B cell (primary cell): ENCODE measurements at regions not wholly inside any gene's neighbourhood (a gene's known extent, or its start where the extent isn't known, plus 50 kb on each side); places are given as distances from the start of the nearest gene placed in this dataset.

ENCODE experiments used
- ATAC-seq: fragments of 200-7000 bp; cut with Tn5 transposase; one replicate; pipeline ENCODE4 v1.10.0; 2021; ENCODE audit warnings: low read depth, mild to moderate bottlenecking, moderate number of reproducible peaks, moderate library complexity
- CTCF ChIA-PET: fragments of 350-600 bp; sonication (Branson Sonifier 250); formaldehyde crosslinking; loops from one replicate; lab custom pipeline; 2021; ENCODE audit warnings: antibody characterized with exemption, inconsistent platforms; lab: Charles Lee
- POLR2A ChIA-PET: fragments of 350-600 bp; sonication (Branson Sonifier 250); formaldehyde crosslinking; loops from one replicate; lab custom pipeline; 2021; ENCODE audit warnings: antibody characterized with exemption; lab: Charles Lee
- DNase-seq: peaks from one replicate; pipeline ENCODE4 v3.0.0; 2013
- H2AFZ ChIP-seq: 2 replicates; pipeline ENCODE4 v1.6.1; 2012; ENCODE audit warnings: mild to moderate bottlenecking, low read depth, low read length; ENCODE audit not compliant: insufficient read depth, poor library complexity, severe bottlenecking
- H3K27ac ChIP-seq, 2 donors: 1 replicate in 1 of 2; 2 replicates in 1 of 2; pipeline ENCODE4 v1.5.1; 2012 to 2013; ENCODE audit warnings: low read length in 2 of 2, mild to moderate bottlenecking in 2 of 2, moderate library complexity in 1 of 2
- H3K27me3 ChIP-seq, 4 experiments: fragments of 200-600 bp in 1 of 4; sonication (generic) in 1 of 4; replicated peaks in 1 of 4; 1 replicate in 2 of 4; 2 replicates in 2 of 4; pipeline versions ENCODE4 v1.6.1 to v1.7.0; 2013 to 2016; ENCODE audit warnings: low read length in 3 of 4, mild to moderate bottlenecking in 2 of 4, mixed read lengths in 1 of 4, moderate library complexity in 1 of 4; ENCODE audit not compliant: insufficient read depth in 4 of 4, control insufficient read depth in 3 of 4; ENCODE audit errors: control extremely low read depth in 1 of 4
- H3K36me3 ChIP-seq, 2 experiments: replicated peaks in 1 of 2; 1 replicate in 1 of 2; 2 replicates in 1 of 2; pipeline versions ENCODE4 v1.6.1 to v1.7.1; 2013; ENCODE audit warnings: low read length in 1 of 2; ENCODE audit not compliant: insufficient read depth in 2 of 2, control insufficient read depth in 1 of 2; ENCODE audit errors: control extremely low read depth in 1 of 2, extremely low read depth in 1 of 2
- H3K4me1 ChIP-seq, 2 donors: fragments of 200-600 bp in 1 of 2; sonication (generic) in 1 of 2; 1 replicate in 1 of 2; 2 replicates in 1 of 2; pipeline versions ENCODE4 v1.5.1 to v1.6.1; 2013 to 2017; ENCODE audit warnings: low read length in 2 of 2; ENCODE audit not compliant: control insufficient read depth in 2 of 2, insufficient read depth in 2 of 2
- H3K4me2 ChIP-seq: replicated peaks from 2 replicates; pipeline ENCODE3; 2012; ENCODE audit warnings: mild to moderate bottlenecking, low read depth, low read length; ENCODE audit not compliant: poor library complexity, severe bottlenecking
- H3K4me3 ChIP-seq, 5 experiments: fragments of 200-600 bp in 1 of 5; sonication (generic) in 1 of 5; 1 replicate in 3 of 5; 2 replicates in 2 of 5; pipeline versions ENCODE4 v1.5.1 to v1.7.0; 2011 to 2016; ENCODE audit warnings: low read length in 4 of 5, mild to moderate bottlenecking in 4 of 5, low read depth in 2 of 5, control low read depth in 1 of 5, moderate library complexity in 1 of 5; ENCODE audit not compliant: insufficient read depth in 1 of 5; ENCODE audit errors: control extremely low read depth in 1 of 5, extremely low read depth in 1 of 5
- H3K79me2 ChIP-seq: fragments of 200-600 bp; sonication (generic); one replicate; pipeline ENCODE4 v1.6.0; 2016; ENCODE audit warnings: low read length; ENCODE audit not compliant: control insufficient read depth, insufficient read depth
- H3K9ac ChIP-seq: fragments of 200-600 bp; sonication (generic); 2 replicates; pipeline ENCODE4 v1.6.1; 2017; ENCODE audit warnings: mild to moderate bottlenecking, low read length, moderate library complexity
- H3K9me3 ChIP-seq, 3 donors: one replicate each; pipeline versions ENCODE4 v1.6.1 to v1.7.1; 2013; ENCODE audit warnings: low read length in 2 of 3; ENCODE audit not compliant: control insufficient read depth in 2 of 3, insufficient read depth in 1 of 3; ENCODE audit errors: control extremely low read depth in 1 of 3
- H4K20me1 ChIP-seq: 2 replicates; pipeline ENCODE4 v1.6.0; 2012; ENCODE audit warnings: mild to moderate bottlenecking, low read length; ENCODE audit not compliant: insufficient read depth, control insufficient read depth, poor library complexity, severe bottlenecking
- H3K27ac Mint-ChIP-seq: one replicate; pipeline ENCODE4 v1.8.0; 2021; ENCODE audit warnings: mixed read lengths
- H3K27me3 Mint-ChIP-seq: one replicate; pipeline ENCODE4 v1.8.0; 2021; ENCODE audit warnings: mixed read lengths
- H3K4me1 Mint-ChIP-seq: one replicate; pipeline ENCODE4 v1.8.0; 2021; ENCODE audit warnings: mixed read lengths
- H3K4me3 Mint-ChIP-seq: one replicate; pipeline ENCODE4 v1.8.0; 2021; ENCODE audit warnings: mixed read lengths
- H3K9me3 Mint-ChIP-seq: one replicate; pipeline ENCODE4 v1.8.0; 2022; ENCODE audit warnings: mixed read lengths; ENCODE audit not compliant: insufficient read depth
- CTCF ChIP-seq: fragments of 200-600 bp; IDR thresholded peaks from one replicate; pipeline ENCODE4 v1.8.0; 2022; ENCODE audit warnings: antibody characterized with exemption, mild to moderate bottlenecking
- EZH2 ChIP-seq: IDR thresholded peaks from 2 replicates; pipeline ENCODE4 v1.6.1; 2012; ENCODE audit warnings: borderline replicate concordance, low read depth, mild to moderate bottlenecking, moderate library complexity, low read length; ENCODE audit not compliant: insufficient read depth, poor library complexity, severe bottlenecking
- WGBS: methylation state at CpG from one replicate; pipeline ENCODE4 v1.1.5; 2013; ENCODE audit warnings: missing lambda C conversion rate; ENCODE audit not compliant: insufficient coverage; 5-methylcytosine and 5-hydroxymethylcytosine counted together
- intact Hi-C: fragments of 100-400 bp; cut with micrococcal nuclease; formaldehyde crosslinking; loops from one replicate; pipeline ENCODE4 v1.10.0; 2022

GRCh38 chr7:98506471-98506870 is 105.6 kb upstream of the BAIAP2L1 start:
- Histone ChIP-seq H3K9ac (no peak overlapping the region), H3K9me3 (peaks cover 0 to 8% (median 2%) of the 10 kb centered on the region in 3 donors), H3K27me3 (peaks cover 0 to 5% (median 0%) of the 10 kb centered on the region in 4 experiments), H3K36me3 (no peaks in the 10 kb centered on the region), H3K4me3 (no peak overlapping the region), H3K79me2 (no peaks in the 10 kb centered on the region), H4K20me1 (no peaks in the 10 kb centered on the region), H3K4me1 (no peaks in the 10 kb centered on the region), H3K27ac (no peak overlapping the region), H2AFZ (no peak overlapping the region), H3K4me2 (no peak overlapping the region)
- ChIA-PET CTCF (no interaction called here), POLR2A (no interaction called here)
- Mint-ChIP-seq H3K9me3 (peaks cover 2% of the 10 kb centered on the region), H3K27ac (no peak overlapping the region), H3K27me3 (peaks cover 12% of the 10 kb centered on the region), H3K4me1 (no peaks in the 10 kb centered on the region), H3K4me3 (no peak overlapping the region)
- ATAC-seq (no peak), DNase-seq (no peak)
- TF ChIP-seq CTCF: no peak
- no peak for TF ChIP-seq EZH2
- WGBS: no CpG with 5 or more reads among the region's 2 CpGs
- intact Hi-C loops: no loop called here

- H3K9ac ChIP-seq: no peak overlapping the region
- no peaks in the 10 kb centered on the region for H4K20me1 ChIP-seq
- WGBS: 79% methylated on average over 5 of the region's 6 CpGs
- POLR2A ChIA-PET: no interaction called here
- intact Hi-C loops: no loop called here
- no peak overlapping the region for H2AFZ ChIP-seq
- Mint-ChIP-seq H3K4me3 (no peak overlapping the region), H3K27me3 (peaks cover 11% of the 10 kb centered on the region), H3K4me1 (no peaks in the 10 kb centered on the region), H3K9me3 (peaks cover 13% of the 10 kb centered on the region), H3K27ac (no peak overlapping the region)
- peaks cover 1 to 34% (median 5%) of the 10 kb centered on the region in 3 donors for H3K9me3 ChIP-seq
- no peaks in the 10 kb centered on the region for H3K4me1 ChIP-seq
- TF ChIP-seq EZH2 (no peak), CTCF (no peak)
- no peaks in the 10 kb centered on the region for H3K36me3 ChIP-seq
- peaks cover 0 to 5% (median 0%) of the 10 kb centered on the region in 4 experiments for H3K27me3 ChIP-seq
- ATAC-seq (no peak), DNase-seq (no peak)
- no peak overlapping the region for H3K4me3 ChIP-seq
- H3K4me2 ChIP-seq: no peak overlapping the region
- no peak overlapping the region for H3K27ac ChIP-seq
- CTCF ChIA-PET: no interaction called here
- H3K79me2 ChIP-seq: no peaks in the 10 kb centered on the region
These were observed 99.9 kb upstream of the BAIAP2L1 start for GRCh38 chr7:98500764-98501163.
